K562 (cell line): ENCODE measurements at regions not wholly inside any gene's neighbourhood (a gene's known extent, or its start where the extent isn't known, plus 50 kb on each side); places are given as distances from the start of the nearest gene placed in this dataset.

ENCODE experiments used
- BCL6 ChIP-seq: fragments of 250-450 bp; sonication (Bioruptor Pico); IDR thresholded peaks from 2 replicates; pipeline ENCODE4 v1.4.0; 2020
- CTBP1 ChIP-seq: fragments of 450-650 bp; IDR thresholded peaks from 2 replicates; pipeline ENCODE4 v1.6.1; 2016; ENCODE audit warnings: borderline replicate concordance
- EHMT2 ChIP-seq: fragments of 450-650 bp; IDR thresholded peaks from 2 replicates; pipeline ENCODE4 v1.6.1; 2018; ENCODE audit warnings: antibody characterized with exemption
- EP300 ChIP-seq: IDR thresholded peaks from 2 replicates; pipeline ENCODE4 v1.6.1; 2012; ENCODE audit warnings: low read length, improper control_type of control experiment
- POLR2A ChIP-seq: fragments of 450-650 bp; conservative IDR thresholded peaks from 2 replicates; pipeline ENCODE4 v1.6.1; 2016
- SIN3A ChIP-seq, 2 experiments: fragments of 150-350 bp in 1 of 2; IDR thresholded peaks; 2 replicates each; pipeline ENCODE4 v1.6.1; 2011 to 2016; ENCODE audit warnings: borderline replicate concordance in 2 of 2, low read depth in 2 of 2, low read length in 2 of 2, mild to moderate bottlenecking in 2 of 2, moderate library complexity in 2 of 2; ENCODE audit not compliant: control insufficient read depth in 1 of 2
- TAF1 ChIP-seq: IDR thresholded peaks from 2 replicates; pipeline ENCODE4 v1.6.1; 2011; ENCODE audit warnings: mild to moderate bottlenecking, low read length, moderate library complexity; ENCODE audit not compliant: insufficient read depth, control insufficient read depth, severe bottlenecking; ENCODE audit errors: extremely low read depth
- ZNF384 ChIP-seq: IDR thresholded peaks from 2 replicates; pipeline ENCODE4 v1.6.1; 2012; ENCODE audit warnings: low read depth, low read length, improper control_type of control experiment
- TF ChIP-seq, protein P1 (sequence below): fragments of 450-650 bp; formaldehyde crosslinking; IDR thresholded peaks from 2 replicates; pipeline ENCODE4 v1.4.0; 2020; ENCODE audit warnings: mild to moderate bottlenecking, mixed read lengths
- TF ChIP-seq, protein P2 (sequence below): sonication (generic); formaldehyde crosslinking; IDR thresholded peaks from 2 replicates; pipeline ENCODE4 v1.8.0; 2022; ENCODE audit warnings: missing genetic modification reagents, mild to moderate bottlenecking, borderline replicate concordance
- TF ChIP-seq, protein P3 (sequence below), 3 experiments: IDR thresholded peaks in 2 of 3; conservative IDR thresholded peaks in 1 of 3; 2 replicates each; pipeline ENCODE4 v1.5.1; 2011 to 2012; ENCODE audit warnings: low read length in 3 of 3, mild to moderate bottlenecking in 3 of 3, control low read depth in 2 of 3, improper control_type of control experiment in 1 of 3, inconsistent platforms in 1 of 3, low read depth in 1 of 3, mixed read lengths in 1 of 3, moderate library complexity in 1 of 3; ENCODE audit not compliant: insufficient read depth in 2 of 3
- TF ChIP-seq, protein P4 (sequence below), 2 experiments: IDR thresholded peaks in 1 of 2; conservative IDR thresholded peaks in 1 of 2; 2 replicates each; pipeline ENCODE4 v1.6.1; 2016; ENCODE audit warnings: low read depth in 2 of 2, mild to moderate bottlenecking in 1 of 2, missing compliant biosample characterization in 1 of 2, missing genetic modification characterization in 1 of 2, moderate library complexity in 1 of 2
- TF ChIP-seq, protein P5 (sequence below), 3 experiments: fragments of 200-800 bp in 1 of 3; fragments of 250-450 bp in 1 of 3; fragments of 450-650 bp in 1 of 3; sonication (Bioruptor Pico) in 1 of 3; sonication (Bioruptor generic) in 1 of 3; formaldehyde crosslinking in 1 of 3; IDR thresholded peaks; 2 replicates each; pipeline versions ENCODE4 v1.6.1 to v1.8.0; 2016 to 2022; ENCODE audit warnings: mild to moderate bottlenecking in 2 of 3, missing genetic modification characterization in 2 of 3, missing compliant biosample characterization in 1 of 3, moderate library complexity in 1 of 3

DNA sequence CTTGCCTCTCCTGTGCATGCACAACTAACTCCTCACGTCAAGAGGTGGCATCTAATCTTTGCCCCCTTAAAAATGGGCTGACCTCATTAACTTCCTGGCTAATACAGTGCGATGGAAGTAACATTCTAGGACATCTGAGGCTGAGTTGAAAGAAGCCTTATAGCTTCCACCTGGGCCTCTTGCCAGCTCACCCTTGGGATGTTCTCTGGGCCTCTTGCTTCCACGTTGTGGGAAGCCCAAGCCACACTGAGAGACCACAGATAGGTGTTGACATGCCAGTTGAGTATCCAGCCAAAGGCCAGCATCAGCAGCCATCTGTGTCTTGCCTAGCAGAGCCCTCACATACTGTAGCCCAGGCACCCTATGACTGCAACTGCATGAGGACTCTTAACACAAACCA, 60.8 kb upstream of the GDF10 start:
- TF ChIP-seq EP300 (no peak), SIN3A (IDR thresholded peaks at IDR 0.05; ENCODE audit: borderline replicate concordance in 2 of 2, control insufficient read depth in 1 of 2, low read depth in 2 of 2, low read length in 2 of 2) (no peak), TAF1 (no peak), ZNF384 (no peak), POLR2A (no peak), BCL6 (CRISPR knock-in tag) (no peak), CTBP1 (no peak), EHMT2 (no peak)
- TF ChIP-seq, protein P1, sequence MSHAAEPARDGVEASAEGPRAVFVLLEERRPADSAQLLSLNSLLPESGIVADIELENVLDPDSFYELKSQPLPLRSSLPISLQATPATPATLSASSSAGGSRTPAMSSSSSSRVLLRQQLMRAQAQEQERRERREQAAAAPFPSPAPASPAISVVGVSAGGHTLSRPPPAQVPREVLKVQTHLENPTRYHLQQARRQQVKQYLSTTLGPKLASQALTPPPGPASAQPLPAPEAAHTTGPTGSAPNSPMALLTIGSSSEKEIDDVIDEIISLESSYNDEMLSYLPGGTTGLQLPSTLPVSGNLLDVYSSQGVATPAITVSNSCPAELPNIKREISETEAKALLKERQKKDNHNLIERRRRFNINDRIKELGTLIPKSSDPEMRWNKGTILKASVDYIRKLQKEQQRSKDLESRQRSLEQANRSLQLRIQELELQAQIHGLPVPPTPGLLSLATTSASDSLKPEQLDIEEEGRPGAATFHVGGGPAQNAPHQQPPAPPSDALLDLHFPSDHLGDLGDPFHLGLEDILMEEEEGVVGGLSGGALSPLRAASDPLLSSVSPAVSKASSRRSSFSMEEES (CRISPR knock-in tag): no peak
- TF ChIP-seq, protein P2, sequence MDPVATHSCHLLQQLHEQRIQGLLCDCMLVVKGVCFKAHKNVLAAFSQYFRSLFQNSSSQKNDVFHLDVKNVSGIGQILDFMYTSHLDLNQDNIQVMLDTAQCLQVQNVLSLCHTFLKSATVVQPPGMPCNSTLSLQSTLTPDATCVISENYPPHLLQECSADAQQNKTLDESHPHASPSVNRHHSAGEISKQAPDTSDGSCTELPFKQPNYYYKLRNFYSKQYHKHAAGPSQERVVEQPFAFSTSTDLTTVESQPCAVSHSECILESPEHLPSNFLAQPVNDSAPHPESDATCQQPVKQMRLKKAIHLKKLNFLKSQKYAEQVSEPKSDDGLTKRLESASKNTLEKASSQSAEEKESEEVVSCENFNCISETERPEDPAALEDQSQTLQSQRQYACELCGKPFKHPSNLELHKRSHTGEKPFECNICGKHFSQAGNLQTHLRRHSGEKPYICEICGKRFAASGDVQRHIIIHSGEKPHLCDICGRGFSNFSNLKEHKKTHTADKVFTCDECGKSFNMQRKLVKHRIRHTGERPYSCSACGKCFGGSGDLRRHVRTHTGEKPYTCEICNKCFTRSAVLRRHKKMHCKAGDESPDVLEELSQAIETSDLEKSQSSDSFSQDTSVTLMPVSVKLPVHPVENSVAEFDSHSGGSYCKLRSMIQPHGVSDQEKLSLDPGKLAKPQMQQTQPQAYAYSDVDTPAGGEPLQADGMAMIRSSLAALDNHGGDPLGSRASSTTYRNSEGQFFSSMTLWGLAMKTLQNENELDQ (CRISPR knock-in tag): no peak
- TF ChIP-seq, protein P3, sequence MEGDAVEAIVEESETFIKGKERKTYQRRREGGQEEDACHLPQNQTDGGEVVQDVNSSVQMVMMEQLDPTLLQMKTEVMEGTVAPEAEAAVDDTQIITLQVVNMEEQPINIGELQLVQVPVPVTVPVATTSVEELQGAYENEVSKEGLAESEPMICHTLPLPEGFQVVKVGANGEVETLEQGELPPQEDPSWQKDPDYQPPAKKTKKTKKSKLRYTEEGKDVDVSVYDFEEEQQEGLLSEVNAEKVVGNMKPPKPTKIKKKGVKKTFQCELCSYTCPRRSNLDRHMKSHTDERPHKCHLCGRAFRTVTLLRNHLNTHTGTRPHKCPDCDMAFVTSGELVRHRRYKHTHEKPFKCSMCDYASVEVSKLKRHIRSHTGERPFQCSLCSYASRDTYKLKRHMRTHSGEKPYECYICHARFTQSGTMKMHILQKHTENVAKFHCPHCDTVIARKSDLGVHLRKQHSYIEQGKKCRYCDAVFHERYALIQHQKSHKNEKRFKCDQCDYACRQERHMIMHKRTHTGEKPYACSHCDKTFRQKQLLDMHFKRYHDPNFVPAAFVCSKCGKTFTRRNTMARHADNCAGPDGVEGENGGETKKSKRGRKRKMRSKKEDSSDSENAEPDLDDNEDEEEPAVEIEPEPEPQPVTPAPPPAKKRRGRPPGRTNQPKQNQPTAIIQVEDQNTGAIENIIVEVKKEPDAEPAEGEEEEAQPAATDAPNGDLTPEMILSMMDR (IDR thresholded peaks at IDR 0.05 in 2 of 3, conservative IDR thresholded peaks at IDR 0.05 in 1 of 3; ENCODE audit: insufficient read depth in 2 of 3, low read depth in 1 of 3, low read length in 3 of 3): no peak
- TF ChIP-seq, protein P4, sequence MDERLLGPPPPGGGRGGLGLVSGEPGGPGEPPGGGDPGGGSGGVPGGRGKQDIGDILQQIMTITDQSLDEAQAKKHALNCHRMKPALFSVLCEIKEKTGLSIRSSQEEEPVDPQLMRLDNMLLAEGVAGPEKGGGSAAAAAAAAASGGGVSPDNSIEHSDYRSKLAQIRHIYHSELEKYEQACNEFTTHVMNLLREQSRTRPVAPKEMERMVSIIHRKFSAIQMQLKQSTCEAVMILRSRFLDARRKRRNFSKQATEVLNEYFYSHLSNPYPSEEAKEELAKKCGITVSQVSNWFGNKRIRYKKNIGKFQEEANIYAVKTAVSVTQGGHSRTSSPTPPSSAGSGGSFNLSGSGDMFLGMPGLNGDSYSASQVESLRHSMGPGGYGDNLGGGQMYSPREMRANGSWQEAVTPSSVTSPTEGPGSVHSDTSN (CRISPR knock-in tag; IDR thresholded peaks at IDR 0.05; ENCODE audit: low read depth): no peak
- TF ChIP-seq, protein P4 (tag; conservative IDR thresholded peaks at IDR 0.05; ENCODE audit: low read depth): no peak
- TF ChIP-seq, protein P5, sequence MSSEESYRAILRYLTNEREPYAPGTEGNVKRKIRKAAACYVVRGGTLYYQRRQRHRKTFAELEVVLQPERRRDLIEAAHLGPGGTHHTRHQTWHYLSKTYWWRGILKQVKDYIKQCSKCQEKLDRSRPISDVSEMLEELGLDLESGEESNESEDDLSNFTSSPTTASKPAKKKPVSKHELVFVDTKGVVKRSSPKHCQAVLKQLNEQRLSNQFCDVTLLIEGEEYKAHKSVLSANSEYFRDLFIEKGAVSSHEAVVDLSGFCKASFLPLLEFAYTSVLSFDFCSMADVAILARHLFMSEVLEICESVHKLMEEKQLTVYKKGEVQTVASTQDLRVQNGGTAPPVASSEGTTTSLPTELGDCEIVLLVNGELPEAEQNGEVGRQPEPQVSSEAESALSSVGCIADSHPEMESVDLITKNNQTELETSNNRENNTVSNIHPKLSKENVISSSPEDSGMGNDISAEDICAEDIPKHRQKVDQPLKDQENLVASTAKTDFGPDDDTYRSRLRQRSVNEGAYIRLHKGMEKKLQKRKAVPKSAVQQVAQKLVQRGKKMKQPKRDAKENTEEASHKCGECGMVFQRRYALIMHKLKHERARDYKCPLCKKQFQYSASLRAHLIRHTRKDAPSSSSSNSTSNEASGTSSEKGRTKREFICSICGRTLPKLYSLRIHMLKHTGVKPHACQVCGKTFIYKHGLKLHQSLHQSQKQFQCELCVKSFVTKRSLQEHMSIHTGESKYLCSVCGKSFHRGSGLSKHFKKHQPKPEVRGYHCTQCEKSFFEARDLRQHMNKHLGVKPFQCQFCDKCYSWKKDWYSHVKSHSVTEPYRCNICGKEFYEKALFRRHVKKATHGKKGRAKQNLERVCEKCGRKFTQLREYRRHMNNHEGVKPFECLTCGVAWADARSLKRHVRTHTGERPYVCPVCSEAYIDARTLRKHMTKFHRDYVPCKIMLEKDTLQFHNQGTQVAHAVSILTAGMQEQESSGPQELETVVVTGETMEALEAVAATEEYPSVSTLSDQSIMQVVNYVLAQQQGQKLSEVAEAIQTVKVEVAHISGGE (CRISPR knock-in tag; IDR thresholded peaks at IDR 0.05): no peak
